Neuronal stem cell (in vitro differentiated cells): ENCODE measurements at regions not wholly inside any gene's neighbourhood (a gene's known extent, or its start where the extent isn't known, plus 50 kb on each side); places are given as distances from the start of the nearest gene placed in this dataset.
A peak's percentile ranks its signal among the peaks of the same experiment; 100 is the strongest.

Experiments used
- DNase-seq: peaks from one replicate; pipeline ENCODE4 v3.0.0-alpha.2; 2013; ENCODE audit warnings: low spot score
- H2AFZ ChIP-seq: one replicate; pipeline ENCODE4 v1.6.1; 2013; ENCODE audit warnings: mild to moderate bottlenecking, low read length, inconsistent platforms
- H2AK5ac ChIP-seq: 2 replicates; pipeline ENCODE4 v1.6.1; 2013; ENCODE audit warnings: low read depth, mild to moderate bottlenecking, inconsistent platforms, low read length, moderate library complexity, mixed read lengths
- H2BK120ac ChIP-seq: 2 replicates; pipeline ENCODE4 v1.6.1; 2013; ENCODE audit warnings: low read depth, mild to moderate bottlenecking, inconsistent platforms, low read length, moderate library complexity, mixed read lengths
- H2BK12ac ChIP-seq: one replicate; pipeline ENCODE4 v1.6.1; 2013; ENCODE audit warnings: low read length, inconsistent platforms
- H2BK15ac ChIP-seq: 2 replicates; pipeline ENCODE4 v1.6.1; 2013; ENCODE audit warnings: mild to moderate bottlenecking, low read length, inconsistent platforms, mixed read lengths
- H2BK5ac ChIP-seq: one replicate; pipeline ENCODE4 v1.6.1; 2013; ENCODE audit warnings: inconsistent platforms, mild to moderate bottlenecking, low read length, moderate library complexity
- H3K14ac ChIP-seq: one replicate; pipeline ENCODE4 v1.6.1; 2013; ENCODE audit warnings: low read length, inconsistent platforms
- H3K18ac ChIP-seq: 2 replicates; pipeline ENCODE4 v1.6.1; 2013; ENCODE audit warnings: low read length, inconsistent platforms
- H3K23ac ChIP-seq: 2 replicates; pipeline ENCODE4 v1.6.1; 2013; ENCODE audit warnings: low read depth, mild to moderate bottlenecking, mixed read lengths, low read length, inconsistent platforms; ENCODE audit not compliant: poor library complexity
- H3K27ac ChIP-seq: replicated peaks from 3 replicates; pipeline ENCODE4 v1.5.1; 2013; ENCODE audit warnings: low read length, inconsistent platforms
- H3K27me3 ChIP-seq, 3 experiments: 2 replicates each; pipeline ENCODE4 v1.6.1; 2013; ENCODE audit warnings: low read length in 3 of 3, mild to moderate bottlenecking in 2 of 3, inconsistent platforms in 1 of 3, low read depth in 1 of 3, mixed read lengths in 1 of 3, moderate library complexity in 1 of 3; ENCODE audit not compliant: control insufficient read depth in 3 of 3, insufficient read depth in 3 of 3
- H3K36me3 ChIP-seq, 2 donors: replicated peaks in 1 of 2; 2 replicates each; pipeline ENCODE4 v1.6.1; 2013; ENCODE audit warnings: low read length in 2 of 2; ENCODE audit not compliant: control insufficient read depth in 2 of 2, insufficient read depth in 2 of 2
- H3K4ac ChIP-seq: 2 replicates; pipeline ENCODE4 v1.6.1; 2013; ENCODE audit warnings: inconsistent platforms, mild to moderate bottlenecking, low read length, moderate library complexity
- H3K4me1 ChIP-seq, 2 donors: 1 replicate in 1 of 2; 2 replicates in 1 of 2; pipeline ENCODE4 v1.6.1; 2013; ENCODE audit warnings: low read length in 2 of 2, low read depth in 1 of 2; ENCODE audit not compliant: control insufficient read depth in 2 of 2, insufficient read depth in 1 of 2
- H3K4me2 ChIP-seq: one replicate; pipeline ENCODE4 v1.6.1; 2013; ENCODE audit warnings: mild to moderate bottlenecking, low read length, inconsistent platforms; ENCODE audit not compliant: insufficient read depth, poor library complexity, severe bottlenecking
- H3K4me3 ChIP-seq, 2 donors: 2 replicates each; pipeline ENCODE4 v1.5.1; 2013; ENCODE audit warnings: low read length in 2 of 2, mild to moderate bottlenecking in 2 of 2, inconsistent platforms in 1 of 2, moderate library complexity in 1 of 2
- H3K79me1 ChIP-seq: one replicate; pipeline ENCODE4 v1.6.1; 2013; ENCODE audit warnings: low read depth, mild to moderate bottlenecking, inconsistent platforms, low read length, moderate library complexity
- H3K9ac ChIP-seq: one replicate; pipeline ENCODE4 v1.6.1; 2013; ENCODE audit warnings: mild to moderate bottlenecking, low read depth, low read length, inconsistent platforms; ENCODE audit not compliant: poor library complexity
- H3K9me3 ChIP-seq, 2 donors: replicated peaks in 1 of 2; 2 replicates each; pipeline versions ENCODE3 to v1.6.1; 2013; ENCODE audit warnings: low read length in 2 of 2, mild to moderate bottlenecking in 2 of 2, inconsistent platforms in 1 of 2, low read depth in 1 of 2, mixed read lengths in 1 of 2, moderate library complexity in 1 of 2; ENCODE audit not compliant: control insufficient read depth in 2 of 2, insufficient read depth in 1 of 2
- H4K8ac ChIP-seq: one replicate; pipeline ENCODE4 v1.6.1; 2013; ENCODE audit warnings: low read depth, mild to moderate bottlenecking, inconsistent platforms, low read length, moderate library complexity
- H4K91ac ChIP-seq: one replicate; pipeline ENCODE4 v1.6.1; 2013; ENCODE audit warnings: low read length, low read depth, mild to moderate bottlenecking, inconsistent platforms; ENCODE audit not compliant: poor library complexity
- WGBS, 2 donors: extraction: QIAGEN DNeasy Blood & Tissue Kit; methylation state at CpG; one replicate each; pipeline ENCODE4 v1.1.7; 2013; ENCODE audit warnings: missing lambda C conversion rate in 2 of 2, mixed read lengths in 1 of 2; ENCODE audit not compliant: insufficient read length in 2 of 2, insufficient replicate concordance in 1 of 2; ENCODE audit errors: extremely low coverage in 2 of 2; 5-methylcytosine and 5-hydroxymethylcytosine counted together

DNA sequence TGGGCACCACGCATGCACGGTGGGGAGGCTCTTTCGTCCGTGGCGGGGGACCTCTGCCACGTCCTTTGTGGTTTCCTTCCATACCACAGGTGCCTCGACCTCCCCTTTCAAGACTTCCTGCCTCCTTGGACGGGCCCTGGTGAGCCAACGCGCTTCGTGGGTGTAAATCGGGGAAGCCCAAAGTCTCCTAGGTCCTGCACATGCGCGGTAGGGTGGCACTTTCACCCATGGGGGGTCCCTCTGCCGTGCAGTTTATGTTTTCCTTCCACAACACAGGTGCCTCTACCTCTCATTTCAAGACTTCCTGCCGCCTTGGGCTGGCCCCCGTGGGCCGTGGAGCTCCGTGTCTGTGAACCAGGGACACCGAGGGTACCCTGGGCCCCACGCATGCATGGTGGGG is 349.7 kb downstream of the ALG10 start:
- H2AK5ac ChIP-seq = no peak overlapping the region
- no CpG with 5 or more reads among the region's 21 CpGs for WGBS, 2 donors
- no peak overlapping the region for H3K18ac ChIP-seq
- H2BK120ac ChIP-seq = no peak overlapping the region
- H3K23ac ChIP-seq = no peak overlapping the region
- H3K27ac ChIP-seq = no peak overlapping the region
- no peak overlapping the region for H3K4me2 ChIP-seq
- H3K4ac ChIP-seq = no peak overlapping the region
- H3K27me3 ChIP-seq = no peaks in the 10 kb centered on the region
- no peak overlapping the region for H2BK5ac ChIP-seq
- H3K4me1 ChIP-seq = no peaks in the 10 kb centered on the region
- H2BK15ac ChIP-seq = no peak overlapping the region
- H4K91ac ChIP-seq = no peak overlapping the region
- H3K4me3 ChIP-seq = peak overlapping the region in 1 of 2 donors; percentile 66
- peaks cover 0 to 88% of the 10 kb centered on the region in 2 donors for H3K9me3 ChIP-seq
- H3K14ac ChIP-seq = no peak overlapping the region
- no peaks in the 10 kb centered on the region for H3K36me3 ChIP-seq
- no peaks in the 10 kb centered on the region for H3K79me1 ChIP-seq
- H2BK12ac ChIP-seq = no peak overlapping the region
- DNase-seq = no peak
- H2AFZ ChIP-seq = no peak overlapping the region
- H3K9ac ChIP-seq = no peak overlapping the region
- no peak overlapping the region for H4K8ac ChIP-seq

DNA sequence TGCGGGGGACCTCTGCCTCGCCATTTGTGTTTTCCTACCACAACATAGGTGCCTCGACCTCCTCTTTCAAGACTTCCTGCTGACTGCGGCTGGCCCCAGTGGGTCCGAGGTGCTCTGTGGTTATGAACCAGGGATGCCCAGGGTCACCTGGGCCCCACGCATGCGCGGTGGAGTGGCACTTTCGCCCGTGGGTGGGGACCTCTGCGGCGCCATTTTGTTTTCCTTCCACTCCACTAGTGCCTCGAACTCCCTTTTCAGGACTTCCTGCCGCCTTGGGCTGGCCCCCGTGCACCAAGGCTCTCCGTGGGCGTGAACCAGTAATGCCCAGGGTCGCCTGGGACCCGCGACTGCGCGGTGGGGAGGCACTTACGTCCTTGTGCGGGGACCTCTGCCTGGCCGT is 351.6 kb downstream of the ALG10 start:
- Histone ChIP-seq H3K27ac (no peak overlapping the region), H3K36me3 (no peaks in the 10 kb centered on the region), H3K4me1 (no peaks in the 10 kb centered on the region), H3K4me2 (no peak overlapping the region), H2BK12ac (no peak overlapping the region), H3K14ac (no peak overlapping the region), H2AK5ac (no peak overlapping the region), H2BK5ac (no peak overlapping the region), H4K91ac (no peak overlapping the region), H3K23ac (no peak overlapping the region), H3K4ac (no peak overlapping the region), H3K79me1 (no peaks in the 10 kb centered on the region), H3K18ac (no peak overlapping the region), H3K9ac (no peak overlapping the region), H2BK15ac (no peak overlapping the region), H3K4me3 (no peak overlapping the region), H3K9me3 (peaks cover 0 to 84% of the 10 kb centered on the region in 2 donors), H3K27me3 (no peaks in the 10 kb centered on the region), H4K8ac (no peak overlapping the region), H2AFZ (no peak overlapping the region), H2BK120ac (no peak overlapping the region)
- DNase-seq = no peak
- no CpG with 5 or more reads among the region's 25 CpGs for WGBS, 2 donors

DNA sequence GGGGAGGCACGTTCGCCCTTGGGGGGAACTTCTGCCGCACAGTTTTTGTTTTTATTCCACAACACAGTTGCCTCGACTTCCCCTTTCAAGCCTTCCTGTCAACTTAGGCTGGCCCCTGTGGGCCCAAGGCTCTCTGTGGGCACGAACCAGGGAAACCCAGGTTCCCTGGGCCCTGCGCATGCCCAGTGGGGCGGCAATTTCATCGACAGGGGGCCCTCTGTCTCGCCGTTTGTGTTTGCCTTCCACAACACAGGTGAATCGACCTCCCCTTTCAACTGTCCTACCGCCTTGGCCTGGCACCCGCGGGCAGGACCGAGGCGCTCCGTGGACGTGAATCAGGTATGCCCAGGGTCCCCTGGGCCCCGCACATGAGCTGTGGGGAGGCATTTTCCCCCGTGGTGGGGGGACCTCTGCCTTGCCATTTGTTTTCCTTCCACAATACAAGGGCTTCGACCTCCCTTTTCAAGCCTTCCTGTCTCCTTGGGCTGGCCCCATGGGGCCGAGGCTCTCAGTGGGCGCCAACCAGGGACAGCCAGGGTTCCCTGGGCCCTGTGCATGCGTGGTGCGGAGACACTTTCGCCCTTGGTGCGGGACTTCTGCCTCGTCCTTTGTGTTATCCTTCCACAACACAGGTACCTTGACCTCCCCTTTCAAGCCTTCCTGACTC is 354.0 kb downstream of the ALG10 start:
- H4K8ac ChIP-seq = no peak overlapping the region
- no peak overlapping the region for H2BK5ac ChIP-seq
- WGBS, 2 donors = no CpG with 5 or more reads among the region's 28 CpGs
- H2BK120ac ChIP-seq = no peak overlapping the region
- no peak overlapping the region for H3K18ac ChIP-seq
- H2AFZ ChIP-seq = no peak overlapping the region
- no peak overlapping the region for H3K4ac ChIP-seq
- H3K9ac ChIP-seq = no peak overlapping the region
- no peak overlapping the region for H3K4me2 ChIP-seq
- no peak overlapping the region for H3K4me3 ChIP-seq
- no peak overlapping the region for H3K14ac ChIP-seq
- no peak overlapping the region for H2AK5ac ChIP-seq
- H3K27me3 ChIP-seq = no peaks in the 10 kb centered on the region
- H3K4me1 ChIP-seq = no peaks in the 10 kb centered on the region
- peaks cover 2% of the 10 kb centered on the region for H3K79me1 ChIP-seq
- peaks cover 0 to 87% of the 10 kb centered on the region in 2 donors for H3K9me3 ChIP-seq
- DNase-seq = no peak
- no peak overlapping the region for H3K27ac ChIP-seq
- H3K23ac ChIP-seq = no peak overlapping the region
- H2BK15ac ChIP-seq = no peak overlapping the region
- no peak overlapping the region for H2BK12ac ChIP-seq
- H3K36me3 ChIP-seq = no peaks in the 10 kb centered on the region
- no peak overlapping the region for H4K91ac ChIP-seq

DNA sequence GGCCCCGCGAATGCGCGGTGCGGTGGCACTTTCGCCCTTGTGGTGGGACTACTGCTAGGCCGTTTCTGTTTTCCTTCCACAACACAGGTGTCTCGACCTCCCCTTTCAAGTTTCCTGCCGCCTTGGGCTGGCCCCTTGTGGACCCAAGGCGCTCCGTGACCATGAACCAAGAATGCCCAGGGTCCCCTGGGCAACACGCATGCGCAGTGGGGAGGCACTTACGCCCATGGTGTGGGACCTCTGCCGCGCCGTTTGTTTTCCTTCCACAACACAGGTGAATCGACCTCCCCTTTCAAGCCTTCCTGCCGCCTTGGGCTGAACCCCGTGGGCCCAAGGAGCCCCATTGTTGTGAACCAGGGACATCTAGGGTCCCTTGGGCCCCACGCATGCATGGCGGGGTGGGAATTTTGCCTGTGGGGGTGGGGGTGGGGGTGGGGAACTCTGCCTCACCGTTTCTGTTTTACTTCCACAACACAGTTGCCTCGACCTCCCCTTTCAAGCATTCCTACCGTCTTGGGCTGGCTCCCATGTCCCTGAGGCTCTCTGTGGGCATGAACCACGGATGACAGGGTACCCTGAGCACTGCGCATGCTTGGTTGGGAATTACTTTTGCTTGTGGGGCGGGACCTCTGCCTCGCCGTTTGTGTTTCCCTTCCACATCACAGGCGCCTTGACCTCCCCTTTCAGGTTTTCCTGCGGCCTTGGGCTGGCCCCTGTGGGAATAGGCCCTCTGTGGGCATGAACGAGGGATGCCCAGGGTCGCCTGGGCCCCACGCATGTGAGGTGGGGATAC is 355.1 kb downstream of the ALG10 start:
- whole genome bisulfite sequencing, 2 donors = no CpG with 5 or more reads among the region's 35 CpGs
- H4K8ac ChIP-seq = no peak overlapping the region
- H3K18ac ChIP-seq = no peak overlapping the region
- H3K4ac ChIP-seq = no peak overlapping the region
- H3K9me3 ChIP-seq = peaks cover 0 to 89% of the 10 kb centered on the region in 2 donors
- peaks cover 2% of the 10 kb centered on the region for H3K79me1 ChIP-seq
- H3K4me1 ChIP-seq = no peaks in the 10 kb centered on the region
- H2AK5ac ChIP-seq = no peak overlapping the region
- no peaks in the 10 kb centered on the region for H3K36me3 ChIP-seq
- H4K91ac ChIP-seq = no peak overlapping the region
- no peak overlapping the region for H2BK12ac ChIP-seq
- no peak overlapping the region for H2BK120ac ChIP-seq
- no peak overlapping the region for H3K27ac ChIP-seq
- no peak overlapping the region for H2BK5ac ChIP-seq
- DNase-seq = no peak
- H3K4me2 ChIP-seq = no peak overlapping the region
- H3K23ac ChIP-seq = no peak overlapping the region
- H3K4me3 ChIP-seq = peak overlapping the region in 1 of 2 donors; percentile 14
- no peak overlapping the region for H3K14ac ChIP-seq
- H2BK15ac ChIP-seq = no peak overlapping the region
- H3K9ac ChIP-seq = no peak overlapping the region
- H3K27me3 ChIP-seq = no peaks in the 10 kb centered on the region
- no peak overlapping the region for H2AFZ ChIP-seq
